T1000 (cell line): ENCODE measurements at regions not wholly inside any gene's neighbourhood (a gene's known extent, or its start where the extent isn't known, plus 50 kb on each side); places are given as distances from the start of the nearest gene placed in this dataset.

ENCODE experiments used
- DNase-seq: peaks from one replicate; lab custom pipeline; 2025; ENCODE audit warnings: mixed read lengths; lab: John Stamatoyannopoulos, UW

DNA sequence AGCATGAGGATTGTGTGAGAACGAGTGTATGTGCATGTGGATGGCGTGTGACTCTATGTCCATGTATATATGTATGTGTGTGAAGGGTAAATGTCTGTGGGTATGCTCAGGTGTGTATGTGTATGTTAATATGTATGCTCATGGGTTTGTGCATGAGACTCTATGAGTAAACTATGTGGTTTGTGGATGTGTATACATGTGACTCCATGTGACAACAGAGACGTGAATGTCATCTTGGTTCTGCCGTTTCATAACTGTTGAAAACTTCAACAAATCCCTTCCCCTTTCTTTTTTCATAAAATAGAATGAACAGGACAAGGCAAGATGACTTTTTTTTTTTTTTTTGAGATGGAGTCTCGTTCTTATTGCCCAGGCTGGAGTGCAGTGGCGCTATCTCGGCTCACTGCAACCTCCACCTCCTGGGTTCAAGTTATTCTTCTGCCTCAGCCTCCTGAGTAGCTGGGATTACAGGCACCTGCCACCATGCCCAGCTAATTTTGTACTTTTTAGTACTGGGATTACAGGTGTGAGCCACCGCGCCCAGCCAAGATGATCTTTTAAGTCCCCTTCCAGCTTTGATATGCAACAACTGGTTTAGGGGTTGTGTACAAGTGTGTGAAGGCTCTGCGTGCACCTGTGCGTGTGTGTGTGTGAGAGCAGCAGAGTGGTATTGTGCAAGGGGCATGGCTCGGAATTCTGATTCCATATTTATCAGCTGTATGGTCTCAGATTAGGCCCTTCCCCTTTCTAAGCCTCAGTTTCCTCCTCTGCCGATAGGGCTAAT, 106.3 kb downstream of the EBNA1BP2 start:
- DNase-seq = no peak

DNA sequence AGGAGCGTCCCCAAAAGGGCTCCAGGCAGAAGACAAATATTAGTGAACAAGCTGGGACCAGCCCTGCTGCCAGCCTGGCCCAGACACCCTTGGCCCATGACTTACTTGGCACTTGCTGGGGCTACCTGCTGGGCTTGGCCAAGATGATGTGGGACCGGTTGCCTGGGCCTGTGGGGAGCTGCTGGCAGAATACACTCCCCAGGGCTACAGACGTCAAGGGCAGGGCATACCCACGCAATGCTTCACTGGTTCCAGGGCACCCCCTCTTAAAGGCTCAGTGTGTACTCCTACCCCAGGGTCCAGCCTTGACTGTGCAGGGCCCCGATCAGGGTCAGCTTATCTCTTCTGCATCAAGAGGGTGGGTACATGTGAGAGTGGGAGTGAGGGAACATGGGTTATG, 106.5 kb upstream of the SLC2A1 start:
- DNase-seq = no peak

DNA sequence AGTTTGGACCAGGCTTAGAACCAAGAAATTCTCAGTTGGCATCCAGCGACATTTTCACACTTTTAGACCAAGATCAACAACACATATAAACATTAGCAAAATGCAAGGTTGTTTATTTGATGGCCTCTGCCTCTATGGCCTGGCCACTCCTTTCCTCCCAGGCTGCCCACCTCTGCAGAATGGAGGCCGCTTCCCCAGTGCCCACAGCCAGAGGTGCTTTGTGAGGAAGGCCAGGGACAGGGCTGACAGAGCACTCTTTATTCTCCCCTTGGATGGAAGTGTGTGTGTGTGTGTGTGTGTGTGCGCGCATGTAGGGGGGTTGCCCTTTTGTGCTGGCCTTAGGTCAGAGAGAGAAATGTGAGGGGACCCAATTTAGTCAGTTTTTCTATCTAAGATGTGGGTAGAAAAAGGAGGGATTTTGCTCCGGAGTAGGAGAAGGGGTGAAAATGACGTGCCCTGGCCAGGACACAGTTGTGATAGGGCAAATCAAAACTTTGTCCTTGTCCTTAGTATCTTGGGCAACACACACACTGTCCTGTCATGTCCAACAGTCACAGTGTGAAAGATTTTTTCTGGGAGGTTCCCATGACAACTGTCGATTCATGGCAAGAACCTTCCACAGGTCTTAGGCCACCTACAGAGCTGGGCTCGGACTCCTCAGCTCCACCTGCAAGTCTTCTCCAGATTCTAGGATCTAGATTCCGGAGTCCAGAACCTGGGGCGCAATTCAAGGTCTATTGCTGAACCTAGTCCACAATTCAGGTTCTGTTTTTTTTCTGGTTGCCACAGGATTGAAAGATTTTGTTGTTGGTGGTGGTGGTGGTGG, 104.9 kb upstream of the SLC2A1 start:
- no peak for DNase-seq

DNA sequence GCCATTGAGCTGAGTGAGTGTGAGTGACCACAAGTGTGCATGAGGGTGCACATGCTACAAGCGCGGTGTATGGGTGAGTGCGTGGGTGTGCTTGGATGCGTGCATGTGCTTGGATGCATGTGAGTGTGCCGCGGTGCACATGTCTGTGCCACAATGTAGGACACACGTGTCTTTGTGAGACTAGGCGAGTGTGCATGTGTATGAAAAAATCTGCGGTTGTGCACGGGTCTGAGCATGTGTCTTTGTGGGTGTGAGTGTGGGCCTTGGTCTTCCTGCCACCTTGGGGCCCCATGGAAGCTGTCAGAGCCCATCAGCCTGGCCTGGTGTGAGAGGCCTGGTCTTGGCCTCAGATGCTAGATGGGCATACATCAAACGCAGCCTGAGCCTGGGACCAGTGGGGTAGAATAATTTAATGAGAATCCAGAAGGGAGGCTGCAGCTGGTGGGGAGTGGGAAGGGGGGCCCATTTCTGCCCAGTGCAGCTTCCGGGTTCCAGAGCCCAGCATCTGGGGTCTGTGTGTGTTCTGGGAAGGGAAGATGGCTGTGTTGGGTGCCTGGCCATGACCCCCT, 103.9 kb upstream of the SLC2A1 start:
- no peak for DNase-seq

DNA sequence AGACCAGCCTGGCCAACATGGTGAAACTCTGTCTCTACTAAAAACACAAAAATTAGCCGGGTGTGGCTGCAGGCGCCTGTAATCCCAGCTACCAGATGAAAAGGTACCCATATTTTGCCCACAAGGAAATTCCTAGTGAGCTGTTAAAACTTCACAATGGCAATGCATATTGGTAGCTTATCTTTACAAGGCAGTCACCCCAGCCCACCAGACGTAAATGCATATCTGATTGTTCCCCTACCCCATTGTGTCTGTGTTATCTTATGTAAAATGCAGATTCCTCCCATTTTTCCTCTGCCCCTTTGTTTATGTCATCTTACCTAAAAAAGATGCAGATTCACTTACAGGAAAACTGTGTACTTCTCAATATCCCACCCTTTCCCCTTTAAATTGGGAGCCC, 103.1 kb upstream of the SLC2A1 start:
- DNase-seq = no peak

DNA sequence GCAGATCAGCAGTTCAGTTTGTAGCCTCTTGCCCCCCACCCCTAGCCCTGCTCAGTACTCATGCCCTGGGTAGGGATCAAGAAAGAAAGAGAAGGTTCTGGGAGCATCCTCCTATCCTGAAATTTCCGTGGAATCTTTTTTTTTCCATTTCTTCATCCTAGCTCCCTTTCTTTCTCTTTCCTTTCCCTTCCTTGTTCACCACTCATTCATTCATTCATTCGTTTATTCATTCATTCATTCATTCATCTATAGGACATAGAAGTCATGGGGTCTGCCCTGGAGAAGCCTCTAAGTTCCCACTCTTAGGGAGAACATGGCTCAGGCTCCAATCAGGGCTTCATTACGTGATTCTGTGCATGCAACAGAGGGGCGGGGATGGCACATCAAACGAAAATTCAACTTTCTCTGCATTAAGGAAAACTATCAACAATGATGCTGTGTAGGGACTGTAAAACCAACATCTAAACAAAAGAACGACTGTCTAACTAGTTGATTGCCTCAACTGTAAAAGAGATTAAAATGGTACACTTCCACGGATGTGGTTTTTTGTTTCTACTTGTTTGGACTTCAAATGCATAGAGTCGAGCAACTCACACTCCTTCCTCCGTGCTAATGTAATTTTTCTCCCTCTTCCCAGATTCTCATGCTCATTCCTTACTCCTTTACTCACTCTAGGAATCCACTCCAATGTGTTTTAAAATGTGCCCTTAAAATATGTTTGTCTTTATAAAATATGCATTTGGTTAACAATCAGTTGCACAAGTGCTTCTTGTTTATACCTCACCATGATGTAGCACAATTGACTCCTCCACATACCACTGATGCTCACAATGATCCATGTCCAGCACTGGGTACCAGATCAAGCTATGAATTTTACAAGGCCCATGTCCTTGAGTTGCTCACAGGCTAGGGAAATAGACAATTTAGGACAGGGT, 101.2 kb upstream of the SLC2A1 start:
- no peak for DNase-seq

DNA sequence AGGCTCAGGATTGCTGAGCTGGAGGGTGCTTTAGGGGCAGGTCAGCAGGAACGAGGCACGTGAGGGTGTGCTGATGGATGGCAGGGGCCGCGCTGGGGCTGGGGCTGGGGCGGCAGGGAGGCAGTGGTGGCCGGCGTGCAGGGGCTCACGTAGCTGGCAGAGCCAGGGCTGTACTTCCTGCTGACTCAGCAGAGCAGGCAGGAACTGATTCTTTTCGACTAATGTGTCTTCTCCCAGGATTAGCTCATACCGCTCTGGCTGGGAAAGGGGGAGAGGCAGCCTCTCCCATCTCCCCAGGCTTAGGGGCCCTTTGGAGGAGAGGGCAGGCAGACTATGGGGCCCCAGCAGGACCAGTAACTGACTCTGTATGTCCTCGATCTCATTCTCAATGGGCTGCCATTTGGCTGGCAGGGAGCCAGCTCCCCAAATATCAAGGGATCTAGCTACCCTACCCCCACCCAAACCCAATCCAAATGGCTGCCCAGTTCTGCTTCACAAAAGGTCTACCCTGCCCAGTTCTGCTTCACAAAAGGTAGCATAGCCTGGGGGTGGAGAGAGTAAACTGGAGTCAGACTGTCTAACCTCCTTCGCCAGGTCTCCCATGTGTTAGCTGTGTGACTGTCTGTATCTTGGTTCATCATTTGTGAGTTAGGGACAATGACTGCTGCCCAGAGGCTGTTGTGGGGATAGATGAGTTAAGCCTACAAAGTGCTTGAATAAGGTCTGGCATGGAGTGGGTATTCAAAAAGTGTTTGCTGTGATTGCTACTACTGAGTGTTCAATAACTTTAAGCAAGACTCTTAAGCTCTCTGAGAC, 100.1 kb upstream of the SLC2A1 start:
- no peak for DNase-seq

DNA sequence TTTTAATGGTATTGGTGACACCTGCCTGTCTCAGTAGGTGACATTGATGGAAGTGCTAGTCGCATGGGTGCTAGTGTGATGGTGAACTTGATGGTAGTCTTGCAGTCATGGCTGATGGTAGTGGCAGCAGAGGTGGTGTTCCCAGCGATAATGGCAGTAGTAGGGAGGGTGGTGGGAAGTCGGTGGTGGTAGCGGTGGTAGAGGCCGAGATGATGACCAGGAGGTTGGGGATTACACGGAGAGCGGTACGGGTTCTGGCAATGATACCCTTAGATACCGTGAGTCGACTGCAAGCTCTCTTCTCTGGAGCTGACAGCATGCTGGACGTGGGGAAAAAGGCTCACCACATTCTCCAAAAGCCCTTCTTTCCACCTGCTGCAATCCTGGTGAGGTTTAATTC, 99.4 kb upstream of the SLC2A1 start:
- DNase-seq = no peak

DNA sequence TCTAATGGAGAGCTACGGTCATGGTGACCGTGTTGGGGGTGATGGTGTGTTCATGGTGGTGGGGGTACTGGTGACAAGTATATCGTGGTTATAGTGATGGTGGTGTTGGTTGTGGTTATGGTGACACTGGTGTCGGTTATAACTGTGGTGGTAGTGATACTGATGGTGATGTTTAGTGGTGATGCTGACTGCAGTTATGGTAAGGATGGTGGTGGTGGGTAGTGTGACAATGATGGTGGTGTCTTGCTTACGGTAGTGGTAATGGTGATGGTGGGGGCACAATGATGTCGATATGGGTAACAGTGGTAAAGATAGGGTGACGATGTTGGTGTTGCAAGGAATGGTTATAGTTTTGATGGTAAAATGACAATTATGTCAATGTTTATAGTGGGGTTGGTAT, 98.9 kb upstream of the SLC2A1 start:
- no peak for DNase-seq

DNA sequence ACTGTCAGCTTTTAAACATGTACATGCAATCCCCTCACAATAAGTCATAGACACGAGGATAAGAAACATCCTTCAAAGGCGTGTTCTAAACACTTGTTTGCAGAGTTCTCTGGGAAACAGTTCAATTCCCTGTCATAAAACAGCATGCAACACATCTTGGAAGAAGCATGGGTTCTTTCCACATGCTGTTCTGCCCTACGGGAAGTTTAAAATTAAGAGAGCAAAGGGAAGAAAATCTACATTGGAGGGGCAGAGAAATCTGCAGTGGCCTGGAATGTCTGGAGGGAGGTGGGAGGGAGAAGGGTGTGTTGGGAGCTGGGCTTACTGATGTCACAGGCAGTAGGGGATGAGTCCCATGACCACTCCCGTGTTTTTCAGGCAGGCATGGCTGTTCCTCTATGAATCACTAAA, 98.3 kb upstream of the SLC2A1 start:
- no peak for DNase-seq

DNA sequence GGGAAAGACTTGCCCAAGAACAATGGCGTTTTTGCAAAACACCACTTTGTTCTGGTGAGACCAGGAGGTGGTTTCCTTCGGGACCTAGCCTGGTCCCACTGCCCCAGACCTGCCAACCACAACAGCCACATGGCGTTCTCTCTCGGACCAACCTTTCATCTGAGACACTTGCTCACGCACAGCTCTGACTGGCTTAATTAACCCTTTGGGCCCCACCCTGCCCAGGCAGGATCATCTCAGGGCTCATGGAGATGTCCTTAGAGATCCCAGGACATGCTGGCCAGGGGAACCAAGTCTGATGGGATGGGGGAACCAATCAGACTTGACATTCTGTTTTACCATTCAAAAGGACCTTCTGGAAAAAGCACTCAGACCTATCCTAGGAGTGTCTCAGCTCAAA, 97.8 kb upstream of the SLC2A1 start:
- DNase-seq = no peak

DNA sequence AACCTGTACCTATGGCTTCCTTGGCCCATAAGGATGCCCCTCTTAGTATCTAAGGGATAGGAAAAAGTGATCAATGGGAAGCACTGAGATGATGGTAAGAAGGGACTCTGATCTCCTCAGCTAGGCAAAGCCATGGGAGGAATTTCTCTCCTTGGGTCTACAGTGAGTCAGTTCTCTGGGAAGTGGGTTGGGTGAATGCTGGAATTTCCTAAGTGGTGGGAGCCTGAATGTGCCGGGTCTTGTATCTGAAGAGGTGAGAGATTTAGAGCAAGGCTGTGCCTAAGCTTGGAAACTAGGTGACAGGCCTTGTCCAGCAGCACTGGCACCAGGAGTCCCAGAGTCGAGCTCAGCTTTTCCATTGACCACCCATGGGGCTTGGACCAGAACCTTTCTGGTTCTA, 96.3 kb upstream of the SLC2A1 start:
- no peak for DNase-seq

DNA sequence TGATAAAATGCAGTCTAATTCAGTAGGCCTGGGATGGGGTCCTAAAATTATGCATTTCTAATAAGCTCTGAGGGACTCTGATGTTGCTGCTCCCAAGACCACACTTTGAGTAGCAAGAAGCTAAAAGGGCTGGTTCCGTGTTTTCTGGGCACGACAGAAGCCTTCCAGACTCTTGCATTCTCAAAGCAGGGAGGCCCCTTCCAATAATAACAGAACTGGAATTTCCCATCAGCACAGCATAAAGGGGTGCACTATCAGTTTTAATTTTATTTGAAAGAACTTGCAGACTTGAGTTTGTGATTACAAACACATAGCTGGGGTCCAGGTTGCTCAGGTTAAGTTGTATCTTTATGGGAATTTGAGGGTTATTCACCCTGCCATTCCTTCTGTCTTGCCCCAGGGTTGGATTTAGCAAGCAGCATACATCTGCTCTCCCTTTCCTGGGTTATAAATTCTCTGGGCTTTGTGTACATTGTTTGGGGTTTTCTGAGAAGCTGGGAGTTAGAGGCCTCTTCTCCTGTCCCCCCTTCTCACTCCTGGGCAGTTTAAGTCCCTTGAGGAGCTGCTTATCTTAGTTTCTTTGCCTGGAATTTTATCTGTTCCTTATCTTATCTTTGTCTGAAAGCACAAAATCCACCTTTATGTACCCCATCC, 94.2 kb upstream of the SLC2A1 start:
- no peak for DNase-seq

DNA sequence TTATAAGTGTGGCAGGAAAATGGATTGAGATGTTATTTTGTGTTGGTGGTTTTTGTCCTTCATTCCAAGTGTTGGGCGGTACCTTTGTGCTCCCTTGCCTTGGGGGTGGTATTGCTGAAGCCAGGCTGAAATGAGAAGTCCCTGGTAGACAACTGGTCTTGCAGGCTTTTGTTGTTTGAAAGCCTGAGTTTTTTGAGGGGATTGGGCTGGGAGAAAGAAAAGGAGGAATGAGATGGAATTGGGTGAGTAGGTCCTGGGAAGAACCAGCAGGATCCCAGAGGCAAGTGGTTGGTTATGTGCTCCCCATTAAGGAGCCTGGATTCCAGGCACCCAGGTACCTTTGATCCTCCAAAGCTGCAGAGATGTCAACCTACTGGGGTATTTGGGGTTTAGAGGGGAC, 93.7 kb upstream of the SLC2A1 start:
- no peak for DNase-seq

DNA sequence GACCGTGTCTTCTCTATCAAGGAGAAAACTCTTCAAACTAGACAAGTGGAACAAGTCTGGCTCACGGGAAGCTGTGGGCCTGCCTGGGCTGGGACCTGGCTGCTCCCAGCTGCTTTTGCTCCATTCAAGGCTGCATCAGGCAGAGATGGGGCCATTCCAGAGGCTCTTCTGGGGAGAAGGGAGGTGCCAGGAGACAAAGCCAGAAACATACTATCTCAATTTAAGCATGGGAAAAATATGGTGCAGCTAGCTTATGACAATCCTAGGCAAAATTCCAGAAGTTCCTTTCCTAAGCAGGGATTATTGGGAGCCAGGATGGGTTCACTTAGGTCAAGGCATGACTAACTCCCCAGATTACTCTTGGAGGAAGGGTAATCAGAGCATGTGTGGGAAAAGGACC, 90.8 kb upstream of the SLC2A1 start:
- DNase-seq = no peak

DNA sequence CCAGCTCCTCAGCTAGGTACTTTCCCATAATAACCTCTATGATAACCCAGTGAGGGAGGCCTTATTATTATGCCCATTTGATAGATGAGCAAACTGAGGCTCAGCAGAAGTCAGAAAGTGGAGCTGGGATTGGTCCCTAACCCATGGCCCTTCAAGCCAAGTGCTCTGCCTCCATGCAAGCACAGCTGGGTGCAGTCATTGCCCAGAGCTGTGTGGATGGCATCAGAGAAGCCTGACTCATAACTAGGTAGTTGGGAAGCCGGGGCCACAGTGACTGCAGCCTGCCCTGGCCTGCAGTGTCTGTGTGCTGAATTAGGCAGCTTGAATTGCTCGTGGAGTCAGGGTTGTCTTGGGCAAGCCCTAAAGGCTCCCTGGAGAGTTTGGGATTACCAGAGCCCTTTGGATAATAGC, 89.9 kb upstream of the SLC2A1 start:
- no peak for DNase-seq

DNA sequence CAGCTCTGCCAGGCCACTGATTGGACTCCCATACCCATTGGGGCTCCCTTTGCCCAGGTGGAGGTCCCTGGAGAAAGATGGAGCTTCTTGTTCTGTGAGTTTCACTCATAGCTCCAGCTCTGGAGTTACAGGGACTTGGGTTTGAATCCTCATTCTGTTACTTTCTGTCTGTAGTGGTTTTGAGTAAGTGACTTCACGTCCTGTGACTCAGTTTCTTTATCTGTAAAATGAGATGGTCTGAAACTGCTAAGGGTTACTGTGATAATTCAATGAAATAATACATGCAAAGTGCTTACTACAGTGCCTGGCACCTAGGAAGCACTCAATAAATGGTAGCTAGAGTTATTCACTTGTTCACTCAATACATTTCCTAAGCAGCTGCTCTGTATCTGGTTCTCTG, 88.5 kb upstream of the SLC2A1 start:
- DNase-seq = no peak

DNA sequence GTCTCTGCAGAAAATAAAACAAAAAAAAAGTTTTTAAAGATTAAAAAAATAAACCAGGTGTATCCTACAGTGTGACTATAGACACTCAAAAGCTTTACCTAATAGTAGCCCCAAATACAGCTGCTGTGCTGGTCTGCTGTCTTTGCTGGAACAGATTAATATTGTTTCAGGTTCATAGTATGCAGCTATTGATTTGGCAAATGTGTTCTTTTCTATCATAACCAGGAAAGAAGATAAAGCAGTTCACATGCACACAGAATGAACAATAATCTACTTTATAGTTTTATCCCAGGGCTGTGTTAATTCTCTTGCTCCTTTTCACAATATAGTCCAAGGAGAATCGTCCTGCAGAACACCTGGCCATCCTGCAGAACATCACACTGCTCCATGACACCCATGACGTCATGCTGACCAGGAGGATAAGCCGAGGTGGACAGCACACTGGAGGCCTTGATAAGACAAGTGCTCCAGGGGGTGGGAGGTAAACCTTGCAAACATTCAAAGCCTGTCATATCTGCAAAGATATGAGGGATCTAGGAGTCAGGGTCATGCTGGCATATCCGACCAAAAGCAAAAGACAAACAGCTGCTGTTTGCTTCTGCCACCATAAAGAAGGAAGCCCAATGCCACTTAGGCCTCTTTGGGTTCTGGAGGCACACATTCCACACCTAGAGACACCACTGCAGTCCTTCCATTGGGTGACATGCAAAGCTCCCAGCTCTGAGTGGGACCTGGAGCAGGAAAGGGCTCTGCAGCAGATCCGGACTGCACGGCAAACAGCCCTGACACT, 86.1 kb upstream of the SLC2A1 start:
- DNase-seq = no peak

DNA sequence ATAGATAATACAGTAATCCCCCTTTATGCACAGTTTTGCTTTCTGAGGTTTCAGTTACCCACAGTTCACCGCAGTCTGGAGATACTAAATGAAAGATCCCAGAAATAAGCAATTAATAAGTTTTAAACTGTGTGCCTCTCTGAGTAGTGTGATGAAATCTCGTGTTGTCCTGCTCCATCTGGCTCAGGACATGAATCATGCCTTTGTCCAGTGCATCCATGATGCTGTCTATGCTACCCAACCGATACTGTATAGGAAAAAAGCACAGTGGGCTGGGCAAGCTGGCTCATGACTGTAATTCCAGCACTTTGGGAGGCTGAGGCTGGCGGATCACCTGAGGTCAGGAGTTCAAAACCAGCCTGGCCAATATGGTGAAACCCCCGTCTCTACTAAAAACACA, 85.0 kb upstream of the SLC2A1 start:
- no peak for DNase-seq
